ENCODE measurements at regions not wholly inside any gene's neighbourhood (a gene's known extent, or its start where the extent isn't known, plus 50 kb on each side); places are given as distances from the start of the nearest gene placed in this dataset.

DNA sequence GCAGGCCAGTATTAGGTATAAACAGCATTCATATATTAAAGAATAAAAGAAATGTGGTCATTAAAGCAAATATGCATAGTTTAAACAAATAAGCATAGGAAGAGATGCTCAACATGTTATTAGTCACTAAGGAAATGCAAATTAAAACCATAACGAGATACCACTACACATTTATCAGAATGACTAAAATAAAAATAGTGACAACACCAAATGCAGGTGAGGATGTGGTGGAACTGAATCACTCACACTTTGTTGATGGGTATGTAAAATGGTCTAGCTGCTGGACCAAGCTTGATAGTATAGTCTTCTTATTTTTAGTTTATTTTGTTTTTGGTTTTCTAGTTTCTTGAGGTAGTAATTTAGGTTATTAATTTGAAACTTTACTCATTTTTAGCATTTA lies 242.9 kb downstream of the HGF start:
- TF ChIP-seq EZH2phosphoT487 (IDR thresholded peaks at IDR 0.05; ENCODE audit: borderline replicate concordance), result no peak
- TF ChIP-seq, protein P1, sequence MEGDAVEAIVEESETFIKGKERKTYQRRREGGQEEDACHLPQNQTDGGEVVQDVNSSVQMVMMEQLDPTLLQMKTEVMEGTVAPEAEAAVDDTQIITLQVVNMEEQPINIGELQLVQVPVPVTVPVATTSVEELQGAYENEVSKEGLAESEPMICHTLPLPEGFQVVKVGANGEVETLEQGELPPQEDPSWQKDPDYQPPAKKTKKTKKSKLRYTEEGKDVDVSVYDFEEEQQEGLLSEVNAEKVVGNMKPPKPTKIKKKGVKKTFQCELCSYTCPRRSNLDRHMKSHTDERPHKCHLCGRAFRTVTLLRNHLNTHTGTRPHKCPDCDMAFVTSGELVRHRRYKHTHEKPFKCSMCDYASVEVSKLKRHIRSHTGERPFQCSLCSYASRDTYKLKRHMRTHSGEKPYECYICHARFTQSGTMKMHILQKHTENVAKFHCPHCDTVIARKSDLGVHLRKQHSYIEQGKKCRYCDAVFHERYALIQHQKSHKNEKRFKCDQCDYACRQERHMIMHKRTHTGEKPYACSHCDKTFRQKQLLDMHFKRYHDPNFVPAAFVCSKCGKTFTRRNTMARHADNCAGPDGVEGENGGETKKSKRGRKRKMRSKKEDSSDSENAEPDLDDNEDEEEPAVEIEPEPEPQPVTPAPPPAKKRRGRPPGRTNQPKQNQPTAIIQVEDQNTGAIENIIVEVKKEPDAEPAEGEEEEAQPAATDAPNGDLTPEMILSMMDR (conservative IDR thresholded peaks at IDR 0.05; ENCODE audit: low read length), result no peak
- no peaks in the 10 kb centered on the region for H3K9me2 ChIP-seq (replicated peaks; ENCODE audit: low read depth, low read length)
- no peaks in the 10 kb centered on the region for H3K79me2 ChIP-seq (ENCODE audit: insufficient read depth, low read length)
- H3K27me3 ChIP-seq (ENCODE audit: insufficient read depth, low read length, poor library complexity, severe bottlenecking), result no peaks in the 10 kb centered on the region
- H3F3A ChIP-seq (ENCODE audit: low read depth), result no peaks in the 10 kb centered on the region
- H3K4me1 ChIP-seq (ENCODE audit: insufficient read depth, low read length, poor library complexity, severe bottlenecking), result no peaks in the 10 kb centered on the region
- no peak overlapping the region for H3K9ac ChIP-seq (ENCODE audit: low read depth, low read length, poor library complexity, severe bottlenecking)
- no peaks in the 10 kb centered on the region for H3K9me3 ChIP-seq (ENCODE audit: insufficient read depth, low read depth, low read length)
- no peak overlapping the region for H3K4me3 ChIP-seq (ENCODE audit: low read length, poor library complexity, severe bottlenecking)
- no peaks in the 10 kb centered on the region for H3K36me3 ChIP-seq (ENCODE audit: insufficient read depth, low read length)
- no peaks in the 10 kb centered on the region for H4K20me1 ChIP-seq (ENCODE audit: insufficient read depth, low read length, poor library complexity, severe bottlenecking)
- no peak overlapping the region for H2AFZ ChIP-seq (ENCODE audit: low read length)
- H3K4me2 ChIP-seq (ENCODE audit: low read depth, low read length, poor library complexity, severe bottlenecking), result no peak overlapping the region

DNA sequence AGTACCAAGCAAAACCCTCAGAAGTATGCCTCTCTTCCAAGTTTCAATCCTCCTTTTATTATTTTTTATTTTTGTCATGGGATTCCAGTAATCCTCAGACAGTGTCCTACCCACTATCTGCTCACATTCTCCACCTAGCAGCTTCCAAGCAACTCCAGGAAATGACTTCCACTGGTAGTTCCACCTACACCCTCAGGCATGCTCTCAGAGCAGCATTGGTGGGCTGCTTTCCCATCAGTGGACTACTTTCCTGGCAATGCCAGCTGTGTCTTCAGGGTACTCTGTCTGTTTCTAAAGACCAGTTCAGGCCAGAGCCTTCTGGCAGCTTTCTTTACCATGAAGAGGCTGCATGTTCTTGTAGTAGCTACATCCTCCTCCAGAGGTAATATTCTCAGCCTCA lies 244.0 kb downstream of the HGF start:
- Histone ChIP-seq H3K79me2 (ENCODE audit: insufficient read depth, low read length) (no peaks in the 10 kb centered on the region), H3K9ac (ENCODE audit: low read depth, low read length, poor library complexity, severe bottlenecking) (no peak overlapping the region), H3K27me3 (ENCODE audit: insufficient read depth, low read length, poor library complexity, severe bottlenecking) (no peaks in the 10 kb centered on the region), H3K36me3 (ENCODE audit: insufficient read depth, low read length) (no peaks in the 10 kb centered on the region), H4K20me1 (ENCODE audit: insufficient read depth, low read length, poor library complexity, severe bottlenecking) (no peaks in the 10 kb centered on the region), H2AFZ (ENCODE audit: low read length) (no peak overlapping the region), H3K4me3 (ENCODE audit: low read length, poor library complexity, severe bottlenecking) (no peak overlapping the region), H3K4me1 (ENCODE audit: insufficient read depth, low read length, poor library complexity, severe bottlenecking) (no peaks in the 10 kb centered on the region), H3K9me2 (replicated peaks; ENCODE audit: low read depth, low read length) (no peaks in the 10 kb centered on the region), H3K4me2 (ENCODE audit: low read depth, low read length, poor library complexity, severe bottlenecking) (no peak overlapping the region), H3F3A (ENCODE audit: low read depth) (no peaks in the 10 kb centered on the region), H3K9me3 (ENCODE audit: insufficient read depth, low read depth, low read length) (no peaks in the 10 kb centered on the region)
- TF ChIP-seq EZH2phosphoT487 (IDR thresholded peaks at IDR 0.05; ENCODE audit: borderline replicate concordance), result no peak
- TF ChIP-seq, protein P1 (conservative IDR thresholded peaks at IDR 0.05; ENCODE audit: low read length), result no peak

DNA sequence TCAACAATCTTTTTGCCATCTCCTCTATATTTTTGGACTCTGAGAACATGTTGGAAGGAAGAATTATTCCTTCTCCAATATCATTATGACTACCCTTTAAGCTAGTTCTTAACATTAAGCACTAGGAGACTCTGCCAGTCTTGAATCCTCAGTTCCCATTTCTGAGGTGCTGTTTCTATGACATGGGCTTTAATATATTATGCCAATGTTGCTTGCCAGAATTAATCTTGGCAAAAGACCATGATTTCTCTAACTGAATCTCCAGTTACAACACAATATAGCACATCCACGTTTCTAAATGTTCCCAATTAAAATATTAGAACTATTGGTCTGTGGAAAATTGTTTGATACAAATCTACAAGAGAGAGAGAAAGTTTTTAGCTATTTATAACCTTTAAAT lies 250.0 kb downstream of the HGF start:
- Histone ChIP-seq H3K36me3 (ENCODE audit: insufficient read depth, low read length) (no peaks in the 10 kb centered on the region), H3K9me2 (replicated peaks; ENCODE audit: low read depth, low read length) (no peaks in the 10 kb centered on the region), H3F3A (ENCODE audit: low read depth) (no peaks in the 10 kb centered on the region), H3K4me3 (ENCODE audit: low read length, poor library complexity, severe bottlenecking) (no peak overlapping the region), H4K20me1 (ENCODE audit: insufficient read depth, low read length, poor library complexity, severe bottlenecking) (no peaks in the 10 kb centered on the region), H3K79me2 (ENCODE audit: insufficient read depth, low read length) (no peaks in the 10 kb centered on the region), H3K27me3 (ENCODE audit: insufficient read depth, low read length, poor library complexity, severe bottlenecking) (no peaks in the 10 kb centered on the region), H2AFZ (ENCODE audit: low read length) (no peak overlapping the region), H3K4me2 (ENCODE audit: low read depth, low read length, poor library complexity, severe bottlenecking) (no peak overlapping the region), H3K9me3 (ENCODE audit: insufficient read depth, low read depth, low read length) (no peaks in the 10 kb centered on the region), H3K4me1 (ENCODE audit: insufficient read depth, low read length, poor library complexity, severe bottlenecking) (no peaks in the 10 kb centered on the region), H3K9ac (ENCODE audit: low read depth, low read length, poor library complexity, severe bottlenecking) (no peak overlapping the region)
- no peak for TF ChIP-seq EZH2phosphoT487 (IDR thresholded peaks at IDR 0.05; ENCODE audit: borderline replicate concordance)
- TF ChIP-seq, protein P1 (conservative IDR thresholded peaks at IDR 0.05; ENCODE audit: low read length), result no peak
